ENCODE measurements at regions not wholly inside any gene's neighbourhood (a gene's known extent, or its start where the extent isn't known, plus 50 kb on each side); places are given as distances from the start of the nearest gene placed in this dataset.

DNA sequence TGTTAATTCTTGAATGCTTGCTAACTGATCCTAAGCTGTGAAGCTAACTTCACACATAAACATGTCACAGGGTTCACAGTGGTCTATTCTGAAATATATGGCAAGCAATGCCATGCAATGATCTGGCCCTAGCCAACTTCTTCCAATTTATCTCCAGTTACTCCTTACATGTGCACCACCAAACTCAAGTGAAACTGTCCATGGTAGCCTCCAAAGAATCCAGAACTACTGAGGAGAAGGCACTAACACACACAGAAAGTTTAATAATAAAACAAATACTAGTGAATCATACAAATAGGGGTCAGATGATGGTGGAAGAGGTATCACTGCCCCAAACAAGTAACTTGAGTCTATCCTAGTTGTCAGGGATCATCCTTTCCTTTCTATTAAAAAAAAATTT is 172.6 kb upstream of the RAB4A start:
- Histone ChIP-seq H3K4me1 (ENCODE audit: insufficient read depth) (peaks cover 25% of the 10 kb centered on the region), H3K9me3 (ENCODE audit: low read depth) (no peaks in the 10 kb centered on the region), H4K20me1 (ENCODE audit: insufficient read depth, poor library complexity, severe bottlenecking) (no peaks in the 10 kb centered on the region), H2AFZ (no peak overlapping the region), H3K36me3 (replicated peaks; ENCODE audit: insufficient read depth, low read depth) (no peaks in the 10 kb centered on the region), H3K27ac (no peak overlapping the region), H3K27me3 (no peaks in the 10 kb centered on the region), H3K9me2 (replicated peaks; ENCODE audit: insufficient read depth) (no peaks in the 10 kb centered on the region), H3K79me2 (no peaks in the 10 kb centered on the region), H3K4me3 (no peak overlapping the region), H3K4me2 (no peak overlapping the region)
- TF ChIP-seq, protein P1, sequence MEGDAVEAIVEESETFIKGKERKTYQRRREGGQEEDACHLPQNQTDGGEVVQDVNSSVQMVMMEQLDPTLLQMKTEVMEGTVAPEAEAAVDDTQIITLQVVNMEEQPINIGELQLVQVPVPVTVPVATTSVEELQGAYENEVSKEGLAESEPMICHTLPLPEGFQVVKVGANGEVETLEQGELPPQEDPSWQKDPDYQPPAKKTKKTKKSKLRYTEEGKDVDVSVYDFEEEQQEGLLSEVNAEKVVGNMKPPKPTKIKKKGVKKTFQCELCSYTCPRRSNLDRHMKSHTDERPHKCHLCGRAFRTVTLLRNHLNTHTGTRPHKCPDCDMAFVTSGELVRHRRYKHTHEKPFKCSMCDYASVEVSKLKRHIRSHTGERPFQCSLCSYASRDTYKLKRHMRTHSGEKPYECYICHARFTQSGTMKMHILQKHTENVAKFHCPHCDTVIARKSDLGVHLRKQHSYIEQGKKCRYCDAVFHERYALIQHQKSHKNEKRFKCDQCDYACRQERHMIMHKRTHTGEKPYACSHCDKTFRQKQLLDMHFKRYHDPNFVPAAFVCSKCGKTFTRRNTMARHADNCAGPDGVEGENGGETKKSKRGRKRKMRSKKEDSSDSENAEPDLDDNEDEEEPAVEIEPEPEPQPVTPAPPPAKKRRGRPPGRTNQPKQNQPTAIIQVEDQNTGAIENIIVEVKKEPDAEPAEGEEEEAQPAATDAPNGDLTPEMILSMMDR (IDR thresholded peaks at IDR 0.05; ENCODE audit: poor library complexity) = no peak
- TF ChIP-seq EZH2 (IDR thresholded peaks at IDR 0.05; ENCODE audit: borderline replicate concordance) (no peak), EZH2phosphoT487 (IDR thresholded peaks at IDR 0.05; ENCODE audit: low read depth, severe bottlenecking, unreplicated experiment) (no peak)
- no peak for DNase-seq (ENCODE audit: low spot score)

DNA sequence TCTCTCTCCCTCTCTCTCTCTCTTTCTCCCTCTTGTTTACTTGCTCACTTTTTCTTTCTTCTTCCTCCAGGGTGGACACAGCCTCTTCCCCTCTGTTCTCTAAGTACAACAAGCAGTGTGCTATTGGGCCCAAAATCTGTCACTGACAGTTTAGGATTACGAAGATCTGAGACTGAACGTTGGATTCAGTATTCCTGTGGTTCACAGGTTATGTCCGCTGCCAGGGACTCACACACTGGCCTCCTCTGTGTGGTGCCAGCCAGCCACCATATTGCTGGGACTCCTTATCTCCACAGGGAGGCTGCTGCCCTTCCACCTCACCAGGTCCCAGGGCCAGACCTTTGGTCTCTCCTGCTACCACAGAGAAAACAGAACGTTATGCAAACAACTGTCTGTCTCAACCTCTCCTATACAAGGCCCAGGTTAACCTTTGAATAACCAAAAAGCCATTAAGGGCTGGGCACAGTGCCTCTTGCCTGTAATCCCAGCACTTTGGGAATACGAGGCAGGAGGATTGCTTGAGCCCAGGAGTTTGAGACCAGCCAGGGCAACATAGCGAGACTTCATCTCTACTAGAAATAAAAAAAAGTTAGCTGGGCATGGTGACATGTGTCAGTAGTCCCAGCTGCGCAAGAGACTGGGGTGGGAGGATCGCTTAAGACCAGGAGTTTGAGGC is 171.9 kb upstream of the RAB4A start:
- no peak overlapping the region for H2AFZ ChIP-seq
- H4K20me1 ChIP-seq (ENCODE audit: insufficient read depth, poor library complexity, severe bottlenecking) = no peaks in the 10 kb centered on the region
- no peak overlapping the region for H3K4me3 ChIP-seq
- 71% methylated on average over 8 of the region's 8 CpGs for WGBS (ENCODE audit: low lambda C conversion rate, missing lambda C conversion rate)
- no peaks in the 10 kb centered on the region for H3K9me2 ChIP-seq (replicated peaks; ENCODE audit: insufficient read depth)
- no peak overlapping the region for H3K4me2 ChIP-seq
- no peaks in the 10 kb centered on the region for H3K79me2 ChIP-seq
- no peaks in the 10 kb centered on the region for H3K9me3 ChIP-seq (ENCODE audit: low read depth)
- no peak for DNase-seq (ENCODE audit: low spot score)
- H3K36me3 ChIP-seq (replicated peaks; ENCODE audit: insufficient read depth, low read depth) = no peaks in the 10 kb centered on the region
- peak overlapping the region; percentile 33 for H3K27ac ChIP-seq
- H3K27me3 ChIP-seq = no peaks in the 10 kb centered on the region
- peaks cover 21% of the 10 kb centered on the region for H3K4me1 ChIP-seq (ENCODE audit: insufficient read depth)
- TF ChIP-seq EZH2phosphoT487 (IDR thresholded peaks at IDR 0.05; ENCODE audit: low read depth, severe bottlenecking, unreplicated experiment) (no peak), EZH2 (IDR thresholded peaks at IDR 0.05; ENCODE audit: borderline replicate concordance) (no peak)
- TF ChIP-seq, protein P1 (IDR thresholded peaks at IDR 0.05; ENCODE audit: poor library complexity) = no peak

DNA sequence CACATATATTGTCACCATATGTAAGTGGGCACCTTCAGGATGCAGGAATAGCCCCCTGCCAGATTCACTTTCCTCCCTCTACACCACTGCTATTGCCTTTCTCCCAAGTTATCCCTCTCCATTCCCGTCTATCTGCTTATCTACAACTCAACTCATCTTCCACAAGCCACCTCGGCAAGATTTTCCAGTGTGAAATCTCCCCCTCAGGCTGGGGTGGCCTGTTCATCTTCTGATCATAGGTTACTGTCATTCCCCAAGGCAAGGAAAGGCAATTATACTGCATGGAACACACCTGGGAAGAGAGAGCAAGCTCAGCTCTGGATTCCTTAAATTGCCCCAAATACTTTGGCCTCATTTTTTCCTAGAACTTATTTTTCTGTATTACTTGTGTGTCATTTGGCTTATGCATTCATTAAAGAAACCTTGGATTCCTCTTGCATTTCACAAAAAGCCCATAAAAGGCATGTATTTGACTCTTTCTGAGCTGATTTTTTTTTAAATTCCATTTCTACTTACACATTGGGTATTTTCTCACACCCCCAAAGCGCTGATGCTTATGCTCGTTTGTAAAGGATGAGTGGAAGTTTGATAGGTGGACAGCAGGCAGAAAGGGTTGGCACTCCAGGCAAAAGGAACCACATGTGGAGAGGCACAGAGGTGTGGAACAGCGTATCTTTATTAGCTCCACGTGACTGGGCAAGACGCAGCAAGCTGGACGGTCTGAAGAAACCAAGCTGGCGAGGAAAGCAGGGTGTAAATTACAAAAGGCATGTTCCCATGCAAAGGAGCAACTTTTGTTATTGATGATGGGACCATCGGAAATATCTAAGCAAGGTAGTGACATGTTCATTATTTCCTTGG is 169.7 kb upstream of the RAB4A start:
- Histone ChIP-seq H3K4me3 (no peak overlapping the region), H3K36me3 (replicated peaks; ENCODE audit: insufficient read depth, low read depth) (no peaks in the 10 kb centered on the region), H3K27me3 (no peaks in the 10 kb centered on the region), H3K9me3 (ENCODE audit: low read depth) (no peaks in the 10 kb centered on the region), H2AFZ (no peak overlapping the region), H4K20me1 (ENCODE audit: insufficient read depth, poor library complexity, severe bottlenecking) (no peaks in the 10 kb centered on the region), H3K79me2 (no peaks in the 10 kb centered on the region), H3K4me2 (no peak overlapping the region), H3K9me2 (replicated peaks; ENCODE audit: insufficient read depth) (no peaks in the 10 kb centered on the region), H3K4me1 (ENCODE audit: insufficient read depth) (peaks cover 12% of the 10 kb centered on the region), H3K27ac (no peak overlapping the region)
- TF ChIP-seq, protein P1 (IDR thresholded peaks at IDR 0.05; ENCODE audit: poor library complexity) = no peak
- TF ChIP-seq EZH2 (IDR thresholded peaks at IDR 0.05; ENCODE audit: borderline replicate concordance) = no peak
- TF ChIP-seq EZH2phosphoT487 (IDR thresholded peaks at IDR 0.05; ENCODE audit: low read depth, severe bottlenecking, unreplicated experiment) = no peak
- no peak for DNase-seq (ENCODE audit: low spot score)
- WGBS (ENCODE audit: low lambda C conversion rate, missing lambda C conversion rate) = 84% methylated on average over 10 of the region's 10 CpGs

Data from hepatocyte (in vitro differentiated cells).